Fibroblast of skin of left quadriceps (primary cell): ENCODE measurements at regions not wholly inside any gene's neighbourhood (a gene's known extent, or its start where the extent isn't known, plus 50 kb on each side); places are given as distances from the start of the nearest gene placed in this dataset.
A peak's percentile ranks its signal among the peaks of the same experiment; 100 is the strongest.

ENCODE experiments used
- DNase-seq, 2 experiments: peaks; one replicate each; pipeline ENCODE4 v3.0.0-alpha.2; 2013; ENCODE audit warnings: low read depth in 2 of 2

DNA sequence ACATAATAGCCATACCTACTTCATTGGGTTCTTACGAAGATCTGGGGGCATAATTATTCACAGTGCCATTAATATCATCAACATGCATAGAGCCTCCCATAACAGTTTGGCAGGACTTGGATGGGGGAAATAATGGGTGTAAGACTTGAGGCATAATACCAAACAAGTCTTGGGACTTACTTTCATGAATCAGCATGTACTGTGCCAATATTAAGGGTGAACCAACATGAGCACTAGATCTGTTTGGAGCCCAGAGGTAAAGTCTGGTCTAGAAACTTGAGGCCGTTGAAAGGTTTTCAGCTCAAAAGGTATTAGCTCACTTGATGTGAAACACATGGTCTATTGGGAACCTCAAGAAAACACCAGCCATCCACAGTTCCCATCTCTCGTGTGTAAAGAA, 56.7 kb upstream of the ZC3H11B start:
- no peak for DNase-seq

DNA sequence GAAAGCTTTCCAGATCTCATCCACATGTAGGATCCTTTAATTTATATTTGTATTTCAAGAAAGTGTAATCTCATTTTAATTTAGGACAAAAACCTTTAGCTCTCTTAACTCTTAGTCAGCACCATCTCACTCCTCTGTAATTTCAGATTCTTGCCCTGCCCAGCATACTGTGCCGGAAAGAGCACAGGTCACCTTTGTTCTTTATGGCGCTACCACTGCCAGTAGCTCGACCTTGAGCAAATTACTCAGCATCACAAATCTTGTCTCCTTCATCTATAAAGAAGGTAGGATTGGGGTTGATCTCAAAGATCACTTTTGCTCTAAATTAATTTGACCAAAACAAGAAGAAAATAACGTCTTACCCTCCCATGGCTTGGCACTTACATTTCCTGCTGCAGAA, 56.1 kb upstream of the ZC3H11B start:
- DNase-seq = no peak

DNA sequence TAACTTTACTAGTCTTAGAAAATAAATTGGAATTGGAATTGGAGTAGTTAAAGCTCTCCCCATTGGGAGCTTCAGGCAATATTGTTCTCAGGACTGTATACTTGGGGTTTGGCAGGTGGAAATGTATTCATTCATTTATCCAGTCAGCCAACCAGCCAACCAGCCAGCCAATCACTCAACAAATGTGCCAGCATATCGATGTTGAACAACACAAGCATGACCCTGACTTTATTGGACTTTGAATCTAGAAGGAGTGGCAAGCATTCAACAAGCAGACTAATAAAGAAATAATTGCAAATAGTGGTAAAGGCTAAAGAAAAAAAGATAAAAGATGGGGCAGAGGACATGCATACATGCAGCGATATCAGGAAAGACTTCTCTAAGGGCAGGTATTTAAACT, 55.5 kb upstream of the ZC3H11B start:
- no peak for DNase-seq

DNA sequence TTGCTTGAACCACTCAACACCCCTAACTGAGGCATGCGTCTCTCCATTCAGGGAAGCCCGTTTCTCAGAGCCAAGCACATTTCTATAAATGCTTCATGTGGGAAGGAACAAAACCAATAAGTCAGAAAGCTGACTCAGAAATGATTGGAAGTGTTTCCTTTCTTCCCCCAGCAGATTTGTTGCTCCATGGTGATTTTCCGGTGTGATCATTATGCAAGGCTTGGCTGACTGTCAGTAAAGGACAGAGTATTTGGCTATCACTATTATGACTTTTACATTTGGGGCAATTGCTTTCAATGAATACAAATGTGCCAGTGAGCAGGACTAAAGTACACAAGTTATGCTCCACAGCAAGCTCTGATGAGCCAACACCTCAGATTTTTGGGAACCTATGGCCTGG, 53.3 kb upstream of the ZC3H11B start:
- DNase-seq = peak; percentile 60 to 67

DNA sequence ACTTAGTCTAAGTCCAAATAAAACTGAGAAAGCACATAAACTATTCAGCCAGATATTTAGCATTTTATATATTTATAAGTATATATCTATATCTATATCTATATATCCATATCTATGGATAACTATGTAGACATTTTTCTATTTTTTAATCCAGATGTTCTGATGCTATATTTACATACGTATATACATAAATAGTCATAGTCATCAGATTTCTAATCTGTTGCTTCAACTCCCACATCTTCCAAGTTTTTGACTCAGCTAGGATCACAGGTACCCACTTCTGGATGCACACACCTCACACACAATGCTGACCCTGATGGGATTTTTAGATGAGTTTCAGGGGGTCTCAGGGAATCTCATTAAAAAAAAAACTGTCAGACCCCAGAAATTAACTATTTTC, 52.2 kb upstream of the ZC3H11B start:
- no peak for DNase-seq

DNA sequence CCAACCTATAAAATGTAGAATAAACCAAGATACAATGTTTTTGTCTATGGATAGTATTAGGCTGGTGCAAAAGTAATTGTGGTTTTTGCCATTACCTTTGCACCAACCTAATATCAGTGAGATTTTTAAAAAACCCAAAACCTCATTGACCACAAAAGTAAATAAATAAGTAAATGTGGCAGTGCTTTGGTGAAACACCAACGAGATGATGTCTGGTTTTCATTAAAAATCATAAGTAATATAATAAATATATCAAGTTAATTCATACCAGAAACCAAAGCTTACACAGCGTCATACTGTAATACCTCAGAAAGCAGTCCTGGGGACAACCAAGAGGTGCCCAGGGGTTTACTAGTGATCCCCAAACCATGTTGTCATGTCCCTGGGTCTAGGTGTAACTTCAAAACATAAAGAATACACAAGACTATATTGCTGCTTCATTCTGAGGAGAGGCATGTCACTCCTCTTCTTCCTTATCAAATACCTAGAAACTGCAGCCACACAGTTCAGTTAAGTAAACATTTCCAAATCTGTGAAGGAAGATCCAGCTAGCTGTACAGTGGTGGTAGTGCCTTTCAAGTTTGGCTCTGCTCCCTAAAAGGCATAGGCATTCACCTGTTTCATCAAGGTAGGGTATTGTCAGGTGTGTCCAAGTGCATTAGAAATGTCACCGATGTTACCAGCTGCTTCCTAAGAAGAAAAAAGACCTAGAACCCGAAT, 51.6 kb upstream of the ZC3H11B start:
- DNase-seq = peak; percentile 10 to 26
